HCT116 (cell line): ENCODE measurements at regions not wholly inside any gene's neighbourhood (a gene's known extent, or its start where the extent isn't known, plus 50 kb on each side); places are given as distances from the start of the nearest gene placed in this dataset.

Experiments
- ATAC-seq: fragments of 200-7000 bp; cut with Tn5 transposase; 2 replicates; pipeline ENCODE4 v1.9.1; 2020; ENCODE audit warnings: mild to moderate bottlenecking, moderate library complexity
- BruUV-seq: library from RNA; stranded (reverse); fragments of 400-500 nt; replicated peaks from 2 replicates; lab custom pipeline; 2021; lab: Mats Ljungman, UMichigan
- CTCF ChIA-PET: fragments of 300-600 bp; sonication (Branson Sonifier 250); formaldehyde crosslinking; loops from one replicate; lab custom pipeline; 2021; ENCODE audit warnings: antibody characterized with exemption; lab: Charles Lee
- POLR2A ChIA-PET: fragments of 300-600, 350-600 bp; sonication (Branson Sonifier 250); formaldehyde crosslinking; loops from one replicate; lab custom pipeline; 2021; ENCODE audit warnings: antibody characterized with exemption; lab: Charles Lee
- RAD21 ChIA-PET, 2 experiments: fragments of 300-600 bp; sonication (Branson Sonifier 250); formaldehyde crosslinking; loops; one replicate each; lab custom pipeline; 2023; ENCODE audit warnings: low total read pairs in 2 of 2; ENCODE audit not compliant: uncharacterized antibody in 2 of 2, unreplicated experiment in 2 of 2, low non-redundant PET in 1 of 2; lab: Charles Lee
- DNase-seq: peaks from one replicate; pipeline ENCODE4 v3.0.0-alpha.2; 2010; ENCODE audit warnings: low read depth, low spot score
- H2AFZ ChIP-seq: fragments of 200-600 bp; shearing (Covaris generic), sonication (generic); 2 replicates; pipeline ENCODE4 v1.6.1; 2017; ENCODE audit warnings: low read depth, mixed run types, mixed read lengths, antibody characterized with exemption, low read length; ENCODE audit not compliant: poor library complexity, severe bottlenecking
- H3K27ac ChIP-seq: 2 replicates; pipeline ENCODE4 v1.5.1; 2012; ENCODE audit warnings: low read depth, low read length
- H3K27me3 ChIP-seq: fragments of 200-600 bp; sonication (generic); 2 replicates; pipeline ENCODE4 v1.6.1; 2016; ENCODE audit warnings: mixed run types, low read length, mixed read lengths; ENCODE audit not compliant: insufficient read depth
- H3K36me3 ChIP-seq, 2 experiments: fragments of 200-500 bp in 1 of 2; fragments of 200-600 bp in 1 of 2; sonication (Bioruptor generic) in 1 of 2; sonication (generic) in 1 of 2; 2 replicates each; pipeline versions ENCODE4 v1.5.1 to v1.6.1; 2014 to 2016; ENCODE audit warnings: low read length in 2 of 2, inconsistent platforms in 1 of 2, mixed read lengths in 1 of 2, mixed run types in 1 of 2; ENCODE audit not compliant: insufficient read depth in 2 of 2, control insufficient read depth in 1 of 2
- H3K4me1 ChIP-seq, 2 experiments: fragments of 200-600 bp in 1 of 2; sonication (generic) in 1 of 2; 2 replicates each; pipeline versions ENCODE4 v1.5.1 to v1.6.1; 2012 to 2017; ENCODE audit warnings: low read length in 2 of 2, inconsistent platforms in 1 of 2, mild to moderate bottlenecking in 1 of 2, mixed read lengths in 1 of 2, mixed run types in 1 of 2, moderate library complexity in 1 of 2; ENCODE audit not compliant: insufficient read depth in 2 of 2, control insufficient read depth in 1 of 2
- H3K4me2 ChIP-seq: fragments of 200-600 bp; sonication (generic); 2 replicates; pipeline ENCODE4 v1.6.1; 2017; ENCODE audit warnings: mixed run types, low read length, mixed read lengths
- H3K4me3 ChIP-seq, 2 experiments: fragments of 200-600 bp in 1 of 2; sonication (generic) in 1 of 2; replicated peaks in 1 of 2; 2 replicates each; pipeline ENCODE4 v1.5.1; 2011 to 2016; ENCODE audit warnings: low read length in 2 of 2, control low read depth in 1 of 2, low read depth in 1 of 2, mild to moderate bottlenecking in 1 of 2, mixed read lengths in 1 of 2, mixed run types in 1 of 2
- H3K79me2 ChIP-seq: fragments of 200-600 bp; sonication (generic); 2 replicates; pipeline ENCODE4 v1.6.1; 2017; ENCODE audit warnings: mild to moderate bottlenecking, mixed run types, low read length, moderate library complexity, mixed read lengths; ENCODE audit not compliant: insufficient read depth
- H3K9ac ChIP-seq: fragments of 200-600 bp; sonication (generic); 2 replicates; pipeline ENCODE4 v1.6.1; 2016; ENCODE audit warnings: low read length, mixed read lengths
- H3K9me2 ChIP-seq: fragments of 200-600 bp; sonication (generic), shearing (Covaris generic); 2 replicates; pipeline ENCODE4 v1.6.1; 2017; ENCODE audit warnings: mixed run types, mild to moderate bottlenecking, moderate library complexity; ENCODE audit not compliant: insufficient read depth
- H3K9me3 ChIP-seq, 2 experiments: fragments of 200-500 bp in 1 of 2; fragments of 200-600 bp in 1 of 2; sonication (Bioruptor generic) in 1 of 2; sonication (generic) in 1 of 2; 2 replicates each; pipeline ENCODE4 v1.6.1; 2014 to 2017; ENCODE audit warnings: low read length in 2 of 2, mixed read lengths in 2 of 2, inconsistent platforms in 1 of 2, low read depth in 1 of 2, mild to moderate bottlenecking in 1 of 2, mixed run types in 1 of 2, moderate library complexity in 1 of 2; ENCODE audit not compliant: control insufficient read depth in 1 of 2, insufficient read depth in 1 of 2
- H4K20me1 ChIP-seq: fragments of 200-600 bp; sonication (generic), shearing (Covaris generic); 2 replicates; pipeline ENCODE4 v1.6.1; 2017; ENCODE audit warnings: mixed run types, mild to moderate bottlenecking, moderate library complexity; ENCODE audit not compliant: insufficient read depth
- EGR1 ChIP-seq: IDR thresholded peaks from 2 replicates; pipeline ENCODE4 v1.6.1; 2012; ENCODE audit warnings: low read depth
- ELF1 ChIP-seq: IDR thresholded peaks from 2 replicates; pipeline ENCODE4 v1.6.1; 2012; ENCODE audit warnings: low read depth, borderline replicate concordance
- EZH2 ChIP-seq: fragments of 200-600 bp; sonication (generic); IDR thresholded peaks from 2 replicates; pipeline ENCODE4 v1.6.1; 2017; ENCODE audit warnings: antibody characterized with exemption, mixed run types
- EZH2phosphoT487 ChIP-seq: fragments of 200-600 bp; IDR thresholded peaks from 2 replicates; pipeline ENCODE4 v1.6.1; 2018; ENCODE audit warnings: antibody characterized with exemption, borderline replicate concordance
- POLR2A ChIP-seq: IDR thresholded peaks from 2 replicates; pipeline ENCODE4 v1.7.0; 2011; ENCODE audit warnings: borderline replicate concordance; ENCODE audit not compliant: insufficient read depth, insufficient read length; ENCODE audit errors: extremely low read depth
- POLR2AphosphoS5 ChIP-seq: IDR thresholded peaks from 2 replicates; pipeline ENCODE4 v1.6.1; 2011; ENCODE audit warnings: mild to moderate bottlenecking, low read depth, low read length, moderate library complexity
- RAD21 ChIP-seq: IDR thresholded peaks from 2 replicates; pipeline ENCODE4 v1.6.1; 2012; ENCODE audit warnings: low read depth, mild to moderate bottlenecking
- SRF ChIP-seq: IDR thresholded peaks from 2 replicates; pipeline ENCODE4 v1.6.1; 2012; ENCODE audit warnings: low read depth
- TCF7L2 ChIP-seq: IDR thresholded peaks from 2 replicates; pipeline ENCODE4 v1.7.0; 2011; ENCODE audit warnings: borderline replicate concordance, inconsistent platforms; ENCODE audit not compliant: insufficient read depth, insufficient read length; ENCODE audit errors: extremely low read depth
- ZFX ChIP-seq: fragments of 450-650 bp; IDR thresholded peaks from 2 replicates; pipeline ENCODE4 v1.6.1; 2017
- ZNF274 ChIP-seq: fragments of 200-500 bp; sonication (Bioruptor generic); IDR thresholded peaks from 2 replicates; pipeline ENCODE4 v1.6.1; 2014; ENCODE audit warnings: mild to moderate bottlenecking, low read depth, low read length, inconsistent platforms
- intact Hi-C: fragments of 100-400 bp; cut with micrococcal nuclease; formaldehyde crosslinking; loops from 2 replicates; pipeline ENCODE4 v1.10.0; 2022
- TF ChIP-seq, protein P1 (sequence below), 3 experiments: fragments of 200-600 bp in 1 of 3; sonication (generic) in 1 of 3; IDR thresholded peaks in 2 of 3; conservative IDR thresholded peaks in 1 of 3; 2 replicates each; pipeline ENCODE4 v1.5.1; 2012 to 2017; ENCODE audit warnings: low read depth in 2 of 3, low read length in 2 of 3, antibody characterized with exemption in 1 of 3, borderline replicate concordance in 1 of 3, control low read depth in 1 of 3, mild to moderate bottlenecking in 1 of 3, mixed read lengths in 1 of 3, mixed run types in 1 of 3, moderate library complexity in 1 of 3; ENCODE audit not compliant: insufficient read depth in 1 of 3
- TF ChIP-seq, protein P2 (sequence below): IDR thresholded peaks from 2 replicates; pipeline ENCODE4 v1.6.1; 2012
- TF ChIP-seq, protein P3 (sequence below): IDR thresholded peaks from 2 replicates; pipeline ENCODE4 v1.6.1; 2012; ENCODE audit warnings: low read depth

DNA sequence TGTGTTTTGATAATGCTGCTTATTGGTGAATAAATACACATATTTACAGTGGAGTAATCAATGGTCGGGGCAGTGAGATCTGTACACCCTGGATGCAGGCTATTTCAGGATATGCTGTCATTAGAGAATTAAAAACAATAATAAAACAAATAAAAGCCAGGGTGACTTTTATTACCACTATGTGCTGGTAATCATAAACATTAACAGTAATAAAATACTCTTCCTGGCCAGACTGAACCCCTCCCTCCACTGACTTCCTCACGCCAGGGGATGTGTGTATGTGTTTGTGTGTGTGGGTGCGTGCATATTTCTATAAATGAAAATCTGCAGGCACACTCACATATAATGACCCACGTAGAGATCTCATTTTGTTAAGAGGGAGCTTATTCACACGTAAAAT is 98.0 kb upstream of the MAP9 start:
- Histone ChIP-seq H3K9me2 (no peaks in the 10 kb centered on the region), H3K9ac (no peak overlapping the region), H3K36me3 (no peaks in the 10 kb centered on the region), H3K4me1 (peaks cover 7 to 11% of the 10 kb centered on the region in 2 experiments), H3K4me2 (no peak overlapping the region), H3K27me3 (no peaks in the 10 kb centered on the region), H3K27ac (no peak overlapping the region), H3K4me3 (no peak overlapping the region), H4K20me1 (no peaks in the 10 kb centered on the region), H3K79me2 (no peaks in the 10 kb centered on the region), H2AFZ (no peak overlapping the region), H3K9me3 (no peaks in the 10 kb centered on the region)
- RAD21 ChIA-PET, result no interaction called here
- BruUV-seq, result no TSS peak
- intact Hi-C loops, result no loop called here
- POLR2A ChIA-PET, result no interaction called here
- CTCF ChIA-PET, result no interaction called here
- DNase-seq (no peak), ATAC-seq (no peak)
- TF ChIP-seq, protein P1, sequence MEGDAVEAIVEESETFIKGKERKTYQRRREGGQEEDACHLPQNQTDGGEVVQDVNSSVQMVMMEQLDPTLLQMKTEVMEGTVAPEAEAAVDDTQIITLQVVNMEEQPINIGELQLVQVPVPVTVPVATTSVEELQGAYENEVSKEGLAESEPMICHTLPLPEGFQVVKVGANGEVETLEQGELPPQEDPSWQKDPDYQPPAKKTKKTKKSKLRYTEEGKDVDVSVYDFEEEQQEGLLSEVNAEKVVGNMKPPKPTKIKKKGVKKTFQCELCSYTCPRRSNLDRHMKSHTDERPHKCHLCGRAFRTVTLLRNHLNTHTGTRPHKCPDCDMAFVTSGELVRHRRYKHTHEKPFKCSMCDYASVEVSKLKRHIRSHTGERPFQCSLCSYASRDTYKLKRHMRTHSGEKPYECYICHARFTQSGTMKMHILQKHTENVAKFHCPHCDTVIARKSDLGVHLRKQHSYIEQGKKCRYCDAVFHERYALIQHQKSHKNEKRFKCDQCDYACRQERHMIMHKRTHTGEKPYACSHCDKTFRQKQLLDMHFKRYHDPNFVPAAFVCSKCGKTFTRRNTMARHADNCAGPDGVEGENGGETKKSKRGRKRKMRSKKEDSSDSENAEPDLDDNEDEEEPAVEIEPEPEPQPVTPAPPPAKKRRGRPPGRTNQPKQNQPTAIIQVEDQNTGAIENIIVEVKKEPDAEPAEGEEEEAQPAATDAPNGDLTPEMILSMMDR (IDR thresholded peaks at IDR 0.05 in 2 of 3, conservative IDR thresholded peaks at IDR 0.05 in 1 of 3; ENCODE audit: borderline replicate concordance in 1 of 3, insufficient read depth in 1 of 3, low read depth in 2 of 3, low read length in 2 of 3), result no peak
- TF ChIP-seq, protein P2, sequence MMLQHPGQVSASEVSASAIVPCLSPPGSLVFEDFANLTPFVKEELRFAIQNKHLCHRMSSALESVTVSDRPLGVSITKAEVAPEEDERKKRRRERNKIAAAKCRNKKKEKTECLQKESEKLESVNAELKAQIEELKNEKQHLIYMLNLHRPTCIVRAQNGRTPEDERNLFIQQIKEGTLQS, result no peak
- TF ChIP-seq EZH2phosphoT487 (no peak), TCF7L2 (no peak), ZNF274 (no peak), POLR2AphosphoS5 (no peak), EZH2 (no peak), POLR2A (no peak), ELF1 (no peak), ZFX (no peak), EGR1 (no peak), RAD21 (no peak), SRF (no peak)
- TF ChIP-seq, protein P3, sequence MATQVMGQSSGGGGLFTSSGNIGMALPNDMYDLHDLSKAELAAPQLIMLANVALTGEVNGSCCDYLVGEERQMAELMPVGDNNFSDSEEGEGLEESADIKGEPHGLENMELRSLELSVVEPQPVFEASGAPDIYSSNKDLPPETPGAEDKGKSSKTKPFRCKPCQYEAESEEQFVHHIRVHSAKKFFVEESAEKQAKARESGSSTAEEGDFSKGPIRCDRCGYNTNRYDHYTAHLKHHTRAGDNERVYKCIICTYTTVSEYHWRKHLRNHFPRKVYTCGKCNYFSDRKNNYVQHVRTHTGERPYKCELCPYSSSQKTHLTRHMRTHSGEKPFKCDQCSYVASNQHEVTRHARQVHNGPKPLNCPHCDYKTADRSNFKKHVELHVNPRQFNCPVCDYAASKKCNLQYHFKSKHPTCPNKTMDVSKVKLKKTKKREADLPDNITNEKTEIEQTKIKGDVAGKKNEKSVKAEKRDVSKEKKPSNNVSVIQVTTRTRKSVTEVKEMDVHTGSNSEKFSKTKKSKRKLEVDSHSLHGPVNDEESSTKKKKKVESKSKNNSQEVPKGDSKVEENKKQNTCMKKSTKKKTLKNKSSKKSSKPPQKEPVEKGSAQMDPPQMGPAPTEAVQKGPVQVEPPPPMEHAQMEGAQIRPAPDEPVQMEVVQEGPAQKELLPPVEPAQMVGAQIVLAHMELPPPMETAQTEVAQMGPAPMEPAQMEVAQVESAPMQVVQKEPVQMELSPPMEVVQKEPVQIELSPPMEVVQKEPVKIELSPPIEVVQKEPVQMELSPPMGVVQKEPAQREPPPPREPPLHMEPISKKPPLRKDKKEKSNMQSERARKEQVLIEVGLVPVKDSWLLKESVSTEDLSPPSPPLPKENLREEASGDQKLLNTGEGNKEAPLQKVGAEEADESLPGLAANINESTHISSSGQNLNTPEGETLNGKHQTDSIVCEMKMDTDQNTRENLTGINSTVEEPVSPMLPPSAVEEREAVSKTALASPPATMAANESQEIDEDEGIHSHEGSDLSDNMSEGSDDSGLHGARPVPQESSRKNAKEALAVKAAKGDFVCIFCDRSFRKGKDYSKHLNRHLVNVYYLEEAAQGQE, result no peak
